NB4 (cell line): ENCODE measurements at regions not wholly inside any gene's neighbourhood (a gene's known extent, or its start where the extent isn't known, plus 50 kb on each side); places are given as distances from the start of the nearest gene placed in this dataset.

Experiments
- MYC ChIP-seq: IDR thresholded peaks from 2 replicates; pipeline ENCODE4 v1.6.1; 2011; ENCODE audit warnings: low read depth, low read length
- POLR2A ChIP-seq: IDR thresholded peaks from 2 replicates; pipeline ENCODE4 v1.6.1; 2011; ENCODE audit warnings: mild to moderate bottlenecking; ENCODE audit not compliant: insufficient read length; ENCODE audit errors: extremely low read depth
- TF ChIP-seq, protein P1 (sequence below): IDR thresholded peaks from one replicate; pipeline ENCODE4 v1.5.1; 2012; ENCODE audit warnings: low read depth, low read length
- TF ChIP-seq, protein P2 (sequence below): IDR thresholded peaks from 2 replicates; pipeline ENCODE4 v1.6.1; 2011; ENCODE audit warnings: low read depth, low read length

DNA sequence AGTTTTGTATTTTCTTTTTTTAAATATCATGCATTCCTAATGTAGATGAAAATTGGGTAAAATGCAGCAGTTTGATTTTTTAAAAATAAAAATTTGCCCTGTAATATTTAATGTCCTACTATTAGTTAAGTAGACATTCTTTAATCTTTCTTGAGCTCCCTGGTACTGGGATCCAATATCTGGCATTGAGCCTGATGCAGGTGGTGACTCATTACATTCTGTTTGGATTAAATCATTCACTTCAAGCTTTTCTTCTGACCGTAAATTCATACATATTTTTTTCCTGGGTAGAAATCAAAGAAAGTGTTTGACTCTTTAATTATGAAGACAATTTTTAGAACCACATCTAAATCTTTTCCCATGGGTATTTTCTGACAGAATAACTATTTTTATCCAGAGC, 768.8 kb upstream of the SLC35B3 start:
- TF ChIP-seq, protein P1, sequence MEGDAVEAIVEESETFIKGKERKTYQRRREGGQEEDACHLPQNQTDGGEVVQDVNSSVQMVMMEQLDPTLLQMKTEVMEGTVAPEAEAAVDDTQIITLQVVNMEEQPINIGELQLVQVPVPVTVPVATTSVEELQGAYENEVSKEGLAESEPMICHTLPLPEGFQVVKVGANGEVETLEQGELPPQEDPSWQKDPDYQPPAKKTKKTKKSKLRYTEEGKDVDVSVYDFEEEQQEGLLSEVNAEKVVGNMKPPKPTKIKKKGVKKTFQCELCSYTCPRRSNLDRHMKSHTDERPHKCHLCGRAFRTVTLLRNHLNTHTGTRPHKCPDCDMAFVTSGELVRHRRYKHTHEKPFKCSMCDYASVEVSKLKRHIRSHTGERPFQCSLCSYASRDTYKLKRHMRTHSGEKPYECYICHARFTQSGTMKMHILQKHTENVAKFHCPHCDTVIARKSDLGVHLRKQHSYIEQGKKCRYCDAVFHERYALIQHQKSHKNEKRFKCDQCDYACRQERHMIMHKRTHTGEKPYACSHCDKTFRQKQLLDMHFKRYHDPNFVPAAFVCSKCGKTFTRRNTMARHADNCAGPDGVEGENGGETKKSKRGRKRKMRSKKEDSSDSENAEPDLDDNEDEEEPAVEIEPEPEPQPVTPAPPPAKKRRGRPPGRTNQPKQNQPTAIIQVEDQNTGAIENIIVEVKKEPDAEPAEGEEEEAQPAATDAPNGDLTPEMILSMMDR = no peak
- TF ChIP-seq, protein P2, sequence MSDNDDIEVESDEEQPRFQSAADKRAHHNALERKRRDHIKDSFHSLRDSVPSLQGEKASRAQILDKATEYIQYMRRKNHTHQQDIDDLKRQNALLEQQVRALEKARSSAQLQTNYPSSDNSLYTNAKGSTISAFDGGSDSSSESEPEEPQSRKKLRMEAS = no peak
- no peak for TF ChIP-seq POLR2A
- no peak for TF ChIP-seq MYC
